C4-2B (cell line): ENCODE measurements at regions not wholly inside any gene's neighbourhood (a gene's known extent, or its start where the extent isn't known, plus 50 kb on each side); places are given as distances from the start of the nearest gene placed in this dataset.

Source experiments
- ZFX ChIP-seq: fragments of 450-650 bp; IDR thresholded peaks from 2 replicates; pipeline ENCODE4 v1.6.1; 2017
- TF ChIP-seq, protein P1 (sequence below): fragments of 450-650 bp; conservative IDR thresholded peaks from 2 replicates; pipeline ENCODE4 v1.5.1; 2017; ENCODE audit warnings: mild to moderate bottlenecking

GRCh38 chr11:91828901-91829300 is 395.7 kb upstream of the FAT3 start:
- TF ChIP-seq, protein P1, sequence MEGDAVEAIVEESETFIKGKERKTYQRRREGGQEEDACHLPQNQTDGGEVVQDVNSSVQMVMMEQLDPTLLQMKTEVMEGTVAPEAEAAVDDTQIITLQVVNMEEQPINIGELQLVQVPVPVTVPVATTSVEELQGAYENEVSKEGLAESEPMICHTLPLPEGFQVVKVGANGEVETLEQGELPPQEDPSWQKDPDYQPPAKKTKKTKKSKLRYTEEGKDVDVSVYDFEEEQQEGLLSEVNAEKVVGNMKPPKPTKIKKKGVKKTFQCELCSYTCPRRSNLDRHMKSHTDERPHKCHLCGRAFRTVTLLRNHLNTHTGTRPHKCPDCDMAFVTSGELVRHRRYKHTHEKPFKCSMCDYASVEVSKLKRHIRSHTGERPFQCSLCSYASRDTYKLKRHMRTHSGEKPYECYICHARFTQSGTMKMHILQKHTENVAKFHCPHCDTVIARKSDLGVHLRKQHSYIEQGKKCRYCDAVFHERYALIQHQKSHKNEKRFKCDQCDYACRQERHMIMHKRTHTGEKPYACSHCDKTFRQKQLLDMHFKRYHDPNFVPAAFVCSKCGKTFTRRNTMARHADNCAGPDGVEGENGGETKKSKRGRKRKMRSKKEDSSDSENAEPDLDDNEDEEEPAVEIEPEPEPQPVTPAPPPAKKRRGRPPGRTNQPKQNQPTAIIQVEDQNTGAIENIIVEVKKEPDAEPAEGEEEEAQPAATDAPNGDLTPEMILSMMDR, result no peak
- no peak for TF ChIP-seq ZFX
